Motor neuron (in vitro differentiated cells): ENCODE measurements at regions not wholly inside any gene's neighbourhood (a gene's known extent, or its start where the extent isn't known, plus 50 kb on each side); places are given as distances from the start of the nearest gene placed in this dataset.
"Not testable (repeated sequence)": the region's sequence is repeated elsewhere in the genome, so short reads cannot be mapped to it uniquely, and the experiment has no call there.

Experiments used
- ATAC-seq, 8 experiments: fragments of 200-7000 bp; cut with Tn5 transposase; replicated peaks in 6 of 8; 2 replicates each; pipeline ENCODE4 v1.8.0; 2021; ENCODE audit warnings: mild to moderate bottlenecking in 8 of 8, moderate library complexity in 8 of 8
- H3K27ac ChIP-seq, 2 donors: fragments of 250-450 bp; sonication (Bioruptor Pico); 2 replicates each; pipeline ENCODE4 v1.9.0; 2021; ENCODE audit warnings: antibody characterized with exemption in 2 of 2, mild to moderate bottlenecking in 2 of 2, moderate library complexity in 1 of 2
- H3K4me1 ChIP-seq, 2 donors: fragments of 250-450 bp; sonication (Bioruptor Pico); replicated peaks in 1 of 2; 2 replicates each; pipeline ENCODE4 v1.6.1; 2021; ENCODE audit warnings: antibody characterized with exemption in 2 of 2, mild to moderate bottlenecking in 2 of 2, moderate library complexity in 1 of 2
- H3K4me3 ChIP-seq, 5 donors: fragments of 250-450 bp; sonication (Bioruptor Pico); 2 replicates each; pipeline ENCODE4 v1.9.0; 2021; ENCODE audit warnings: antibody characterized with exemption in 5 of 5, mild to moderate bottlenecking in 5 of 5, moderate library complexity in 4 of 5
- WGBS, 10 experiments: fragments of 450-650 bp; shearing (Covaris generic); methylation state at CpG; one replicate each; pipeline ENCODE4 v1.0.0; 2022; 5-methylcytosine and 5-hydroxymethylcytosine counted together
- in situ Hi-C, 9 experiments: fragments of 400-800 bp; cut with MboI; loops; one replicate each; pipeline ENCODE4 v1.15.0; 2021; ENCODE audit warnings: low sequenced_read_pairs in 9 of 9, low pct_unique_long_range_greater_than_20kb in 2 of 9; ENCODE audit not compliant: unreplicated experiment in 9 of 9

DNA sequence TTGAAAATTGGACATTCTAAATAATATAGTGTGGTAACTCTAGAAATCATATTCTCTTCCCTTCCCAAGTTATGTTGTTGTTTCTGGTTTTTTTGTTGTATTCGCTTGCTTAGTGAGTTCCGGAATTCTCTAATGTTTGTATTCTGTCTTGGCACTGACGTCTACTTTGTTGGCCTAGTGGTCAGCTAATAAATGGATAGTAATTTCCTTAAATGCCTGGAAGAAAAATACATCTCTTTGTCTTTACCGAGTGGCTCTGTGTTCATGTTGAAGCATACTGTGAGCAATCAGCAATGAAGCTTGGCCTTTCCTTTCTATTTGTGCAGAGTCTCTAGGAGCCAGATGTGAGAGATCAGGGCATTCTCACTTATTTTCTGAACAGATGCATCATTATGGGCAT is 1225.7 kb downstream of the JRKL start:
- Histone ChIP-seq H3K27ac (no peak overlapping the region), H3K4me1 (no peaks in the 10 kb centered on the region), H3K4me3 (no peak overlapping the region)
- in situ Hi-C loops = no loop called here
- no peak for ATAC-seq
- WGBS, 10 experiments = 15 to 100% (median 85%) methylated on average over 1 to 4 of the region's 4 CpGs; no CpG with 5 or more reads in 1 of the 10 experiments

DNA sequence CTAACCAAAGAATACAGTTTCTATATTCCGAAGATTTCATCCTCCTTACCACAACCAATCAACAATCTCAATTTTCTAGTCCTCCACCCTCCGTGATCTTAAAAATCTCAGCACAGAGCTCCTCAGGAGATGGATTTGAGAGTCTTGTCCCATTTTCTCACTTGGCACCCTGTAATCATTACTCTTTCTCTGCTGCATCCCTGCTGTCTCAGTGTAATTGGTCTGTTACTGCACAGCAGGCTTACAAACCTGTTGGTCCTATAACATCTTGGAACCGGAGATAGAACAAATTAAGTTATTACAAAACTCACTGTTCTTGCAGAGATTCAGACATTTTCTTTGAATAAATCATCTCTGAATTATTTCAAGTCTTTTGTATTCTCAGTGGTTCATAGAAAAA is 1227.2 kb downstream of the JRKL start:
- in situ Hi-C loops = no loop called here
- Histone ChIP-seq H3K27ac (no peak overlapping the region), H3K4me1 (no peaks in the 10 kb centered on the region), H3K4me3 (no peak overlapping the region)
- ATAC-seq = no peak
- 18 to 100% (median 82%) methylated on average over 1 to 3 of the region's 3 CpGs; no CpG with 5 or more reads in 1 of the 10 experiments for WGBS, 10 experiments

DNA sequence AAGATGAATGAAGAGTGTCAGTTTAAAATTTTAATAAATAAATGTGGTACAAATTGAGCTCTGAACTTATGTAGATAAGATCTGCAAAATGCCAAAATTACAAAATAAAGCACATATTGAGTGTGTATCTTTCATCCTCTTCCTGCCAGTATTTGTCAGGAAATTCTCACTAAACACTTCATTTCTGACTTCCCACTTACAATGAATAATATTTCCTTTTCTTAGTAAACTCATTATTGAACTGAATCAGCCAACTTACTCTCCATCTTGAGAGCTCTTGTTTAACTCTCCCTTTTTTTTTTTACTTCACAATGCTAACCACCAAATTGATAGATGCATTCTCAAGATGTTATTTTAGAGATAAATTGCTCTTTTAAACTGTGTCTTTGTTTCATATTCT is 1230.2 kb downstream of the JRKL start:
- H3K4me3 ChIP-seq = no peak overlapping the region
- H3K27ac ChIP-seq = no peak overlapping the region
- no peak for ATAC-seq
- in situ Hi-C loops = no loop called here
- no peaks in the 10 kb centered on the region for H3K4me1 ChIP-seq

DNA sequence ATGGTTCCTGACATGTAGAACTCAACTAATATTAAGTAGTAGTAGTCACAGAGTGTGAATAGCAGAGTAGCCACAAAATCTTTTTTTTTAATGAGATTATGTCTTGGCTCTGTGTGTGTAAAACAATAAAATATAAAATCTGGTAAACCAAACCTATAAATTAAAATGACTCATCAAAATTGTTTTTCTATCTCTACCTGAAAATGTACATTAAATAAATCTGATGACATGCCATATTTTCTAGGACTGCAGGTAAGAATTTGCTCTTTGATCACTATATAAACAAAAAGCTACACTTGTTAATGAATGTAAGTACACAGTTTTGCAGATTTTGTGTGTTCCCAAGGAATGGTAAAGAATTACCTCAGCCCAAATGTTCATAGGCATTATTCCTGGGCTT is 1231.5 kb downstream of the JRKL start:
- ATAC-seq = no peak
- in situ Hi-C loops = no loop called here
- no peaks in the 10 kb centered on the region for H3K4me1 ChIP-seq
- H3K4me3 ChIP-seq = no peak overlapping the region
- H3K27ac ChIP-seq = no peak overlapping the region

DNA sequence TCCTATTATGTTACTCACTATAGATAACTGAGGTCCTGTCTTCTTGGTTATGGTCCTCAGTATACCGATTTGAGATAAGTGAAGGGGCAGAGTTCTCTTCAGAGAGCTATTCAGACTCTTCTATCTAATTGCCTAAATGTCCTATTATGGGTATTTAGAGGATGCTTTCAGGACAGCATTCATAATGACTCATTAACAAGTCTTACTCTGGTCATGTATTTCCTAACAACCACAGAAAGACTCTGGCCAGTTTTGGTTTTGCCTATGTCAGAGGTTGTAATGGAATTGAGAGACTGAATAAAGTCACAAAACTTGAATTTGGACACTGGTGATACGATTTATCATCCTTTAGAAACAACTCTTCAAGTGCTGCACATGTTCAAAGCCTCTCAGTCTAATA is 1233.0 kb downstream of the JRKL start:
- WGBS, 10 experiments = 0 to 100% (median 88%) methylated on average over 1 to 2 of the region's 2 CpGs; no CpG with 5 or more reads in 1 of the 10 experiments
- in situ Hi-C loops = no loop called here
- Histone ChIP-seq H3K4me1 (no peaks in the 10 kb centered on the region), H3K4me3 (no peak overlapping the region), H3K27ac (no peak overlapping the region)
- ATAC-seq = no peak

DNA sequence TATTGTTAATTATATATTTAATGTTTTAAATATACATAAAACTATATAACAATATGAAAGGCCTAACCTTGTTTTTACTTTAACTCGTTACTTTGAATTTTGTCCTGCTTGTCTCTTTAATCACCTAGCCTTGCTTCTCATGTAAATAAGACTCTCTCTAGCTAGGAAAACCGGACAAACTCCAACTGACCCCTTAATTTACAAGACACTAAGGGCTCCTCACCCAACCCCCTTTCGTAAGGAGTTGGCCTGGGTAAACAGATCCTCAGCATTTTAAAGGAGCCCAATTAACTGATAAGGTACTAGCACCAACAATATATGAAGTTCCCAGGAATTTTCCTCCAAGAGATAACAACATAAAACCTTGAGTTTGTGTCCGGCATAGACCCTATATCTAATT is 1246.9 kb downstream of the JRKL start:
- H3K27ac ChIP-seq, in situ Hi-C loops, H3K4me1 ChIP-seq, ATAC-seq, H3K4me3 ChIP-seq: not testable (repeated sequence)
- WGBS, 10 experiments = 0 to 80% (median 50%) methylated on average over 1 to 3 of the region's 4 CpGs; no CpG with 5 or more reads in 3 of the 10 experiments

DNA sequence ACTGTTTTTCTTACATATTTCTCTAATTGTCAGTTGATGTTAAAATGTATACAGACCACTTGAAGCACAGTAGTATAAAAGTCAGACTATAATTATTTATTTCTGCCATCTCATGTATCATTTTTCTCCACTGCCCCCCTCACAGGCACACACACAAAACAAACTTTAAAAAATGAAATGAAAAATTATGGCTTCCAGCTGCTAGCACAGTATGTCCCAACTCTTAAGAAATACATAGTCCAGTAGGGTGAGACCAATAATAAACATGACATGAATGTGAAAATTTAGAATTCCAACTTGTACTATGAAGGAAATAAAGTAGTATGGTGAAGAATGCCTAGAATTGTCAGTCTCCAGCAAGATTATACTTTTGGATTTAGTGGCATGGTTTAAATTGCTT is 1247.9 kb downstream of the JRKL start:
- in situ Hi-C loops = no loop called here

DNA sequence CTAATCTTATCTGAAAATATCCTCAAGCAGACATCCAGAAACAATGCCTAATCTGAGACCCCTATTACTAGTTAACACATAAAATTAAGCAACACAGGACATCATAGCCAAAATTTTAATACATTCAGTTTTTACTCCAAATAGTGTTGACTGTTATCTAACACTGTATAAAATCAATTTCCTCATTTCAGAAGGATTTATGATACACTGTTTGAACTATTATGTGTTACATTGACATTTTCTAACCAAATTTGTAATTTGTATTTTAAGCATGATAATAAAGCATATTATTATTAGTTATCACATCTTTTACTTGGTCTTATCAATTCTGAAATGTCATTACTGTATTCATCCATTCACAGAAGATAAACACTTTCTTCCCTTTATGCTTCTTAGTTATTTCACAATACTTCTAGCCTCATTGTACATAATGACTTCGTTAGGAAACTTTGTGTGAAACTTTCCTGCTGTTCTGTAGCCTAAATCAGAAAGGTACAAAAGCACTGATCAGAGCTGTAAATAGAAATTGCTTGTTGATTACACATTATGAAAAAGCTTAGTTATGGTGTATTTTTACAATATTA is 1248.9 kb downstream of the JRKL start:
- ATAC-seq = no peak
- in situ Hi-C loops = no loop called here
- no peak overlapping the region for H3K4me3 ChIP-seq
- 0 to 92% (median 47%) methylated on average over 1 of the region's 1 CpG; no CpG with 5 or more reads in 2 of the 10 experiments for WGBS, 10 experiments
- no peak overlapping the region for H3K27ac ChIP-seq
- H3K4me1 ChIP-seq = no peaks in the 10 kb centered on the region

More for the DNA sequence above, 1247.9 kb downstream of the JRKL start:
- H3K4me3 ChIP-seq = no peak overlapping the region
- ATAC-seq = no peak
- no peak overlapping the region for H3K27ac ChIP-seq
- H3K4me1 ChIP-seq = no peaks in the 10 kb centered on the region

DNA sequence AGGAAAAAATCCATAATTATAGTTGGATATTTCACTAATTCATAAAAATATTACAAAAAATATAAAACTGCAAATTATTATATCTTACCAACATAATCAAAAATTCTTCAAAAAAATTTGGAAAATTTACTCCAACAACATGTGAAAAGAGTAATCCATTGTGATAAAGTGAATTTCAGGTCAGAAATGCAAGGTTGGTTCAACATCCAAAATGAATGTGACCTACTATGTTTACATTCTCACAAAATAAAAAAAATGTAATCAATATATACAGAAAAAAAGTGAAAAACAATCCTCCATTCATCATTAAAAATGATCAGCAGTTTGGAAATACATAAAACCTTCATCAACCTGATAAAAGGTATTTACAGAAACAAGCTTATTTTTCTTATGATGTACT is 1252.2 kb downstream of the JRKL start:
- H3K4me3 ChIP-seq = no peak overlapping the region
- no peaks in the 10 kb centered on the region for H3K4me1 ChIP-seq
- H3K27ac ChIP-seq = no peak overlapping the region
- in situ Hi-C loops = no loop called here
- ATAC-seq = no peak

DNA sequence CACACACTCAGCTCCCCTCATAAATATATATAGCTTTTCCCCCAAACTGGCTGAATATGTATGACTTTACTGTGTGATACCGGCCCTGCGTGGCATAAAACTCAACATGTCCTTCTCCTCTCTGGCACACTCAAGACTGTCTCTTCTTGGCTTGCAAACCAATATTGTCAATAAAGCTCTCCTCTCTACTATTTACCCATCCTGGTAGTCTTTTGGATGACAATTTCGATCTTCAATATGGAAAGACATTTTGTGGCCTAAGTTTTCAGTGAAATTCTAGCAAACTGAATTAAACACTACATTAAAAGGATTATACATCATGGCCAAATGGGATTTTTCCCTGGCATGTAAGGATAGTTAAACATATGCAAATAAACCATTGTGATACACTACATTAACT is 1255.9 kb downstream of the JRKL start:
- no peak overlapping the region for H3K27ac ChIP-seq
- no peak overlapping the region for H3K4me3 ChIP-seq
- in situ Hi-C loops = no loop called here
- H3K4me1 ChIP-seq = no peaks in the 10 kb centered on the region
- ATAC-seq = no peak
- WGBS, 10 experiments = 0 to 100% (median 88%) methylated on average over 1 to 3 of the region's 3 CpGs; no CpG with 5 or more reads in 1 of the 10 experiments

DNA sequence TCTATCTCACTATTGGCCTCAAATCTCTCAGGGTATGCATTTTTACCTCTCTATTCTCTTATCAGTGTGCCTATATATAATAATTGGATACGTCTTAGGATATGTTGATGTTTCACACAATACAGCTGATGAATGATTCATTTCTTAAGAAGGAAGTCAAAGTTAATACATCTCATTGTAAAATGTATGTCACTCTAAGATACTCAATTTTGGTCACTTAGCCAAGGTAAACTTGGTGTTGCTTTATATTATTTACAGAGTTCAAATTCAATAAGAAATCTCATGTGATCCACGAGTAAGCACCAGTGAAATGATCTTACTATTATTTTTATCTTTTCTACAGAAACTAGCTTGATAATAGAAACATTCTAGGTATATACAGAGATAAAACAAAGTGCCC is 1266.5 kb downstream of the JRKL start:
- H3K4me3 ChIP-seq = no peak overlapping the region
- in situ Hi-C loops = no loop called here
- no peak for ATAC-seq
- no peak overlapping the region for H3K27ac ChIP-seq
- no peaks in the 10 kb centered on the region for H3K4me1 ChIP-seq
- 0 to 100% (median 74%) methylated on average over 1 to 2 of the region's 2 CpGs; no CpG with 5 or more reads in 1 of the 10 experiments for WGBS, 10 experiments

DNA sequence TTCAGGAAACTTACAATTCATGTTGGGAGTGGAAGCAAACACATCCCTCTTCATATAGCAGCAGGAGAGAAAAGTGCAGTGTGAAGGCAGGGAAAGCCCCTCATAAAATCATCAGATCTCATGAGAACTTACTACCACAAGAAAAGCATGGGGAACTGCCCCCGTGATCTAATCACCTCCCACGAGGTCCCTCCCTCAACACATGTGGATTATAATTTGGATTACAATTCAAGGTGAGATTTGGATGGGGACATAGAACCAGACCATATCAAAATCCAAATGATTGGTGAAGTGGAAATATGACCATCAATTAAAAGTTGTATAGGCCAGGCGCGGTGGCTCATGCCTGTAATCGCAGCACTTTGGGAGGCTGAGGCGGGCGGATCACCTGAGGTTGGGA is 1268.0 kb downstream of the JRKL start:
- H3K4me1 ChIP-seq = no peaks in the 10 kb centered on the region
- no peak overlapping the region for H3K27ac ChIP-seq
- H3K4me3 ChIP-seq = no peak overlapping the region
- in situ Hi-C loops = no loop called here
- WGBS, 10 experiments = 12 to 100% (median 93%) methylated on average over 3 to 5 of the region's 7 CpGs; no CpG with 5 or more reads in 5 of the 10 experiments
- no peak for ATAC-seq

DNA sequence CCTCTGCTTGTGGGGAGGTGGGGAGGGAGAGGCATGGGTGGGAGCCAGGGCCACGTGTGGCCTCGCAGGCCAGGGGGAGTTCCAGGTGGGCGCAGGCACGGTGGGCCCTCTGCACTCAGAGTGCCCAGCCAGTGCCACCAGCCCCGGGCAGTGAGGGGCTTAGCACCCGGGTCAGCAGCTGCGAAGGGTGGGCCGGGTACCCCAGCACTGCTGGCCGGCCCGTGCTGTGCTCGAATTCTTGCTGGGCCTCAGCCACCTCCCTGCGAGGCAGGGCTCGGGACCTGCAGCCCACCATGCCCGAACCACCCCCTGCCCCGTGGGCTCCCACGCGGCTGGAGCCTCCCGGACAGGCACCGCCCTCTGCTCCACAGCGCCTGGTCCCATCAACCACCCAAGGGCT is 1277.2 kb downstream of the JRKL start:
- no peak overlapping the region for H3K4me3 ChIP-seq
- in situ Hi-C loops = no loop called here
- no peak for ATAC-seq

DNA sequence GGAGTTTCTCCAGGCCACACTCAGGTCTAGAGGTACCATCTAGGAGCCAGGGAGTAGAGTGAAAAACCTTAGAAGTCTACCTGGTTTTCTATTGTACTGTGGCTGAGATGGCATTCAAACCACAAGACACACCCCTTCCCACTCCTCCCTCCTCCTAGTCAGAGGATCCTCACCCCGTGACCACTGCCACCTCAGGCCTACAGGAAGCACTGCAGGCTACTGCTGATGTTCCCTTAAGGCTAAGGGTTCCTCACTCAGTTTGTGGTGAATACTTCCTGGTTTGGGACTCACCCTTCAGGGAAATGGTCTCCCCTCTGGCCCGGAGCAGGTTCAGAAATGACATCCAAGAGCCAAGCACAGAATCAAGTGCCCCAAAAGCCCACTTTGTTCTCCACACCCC is 1293.9 kb downstream of the JRKL start:
- 0 to 100% (median 18%) methylated on average over 1 to 2 of the region's 2 CpGs; no CpG with 5 or more reads in 5 of the 10 experiments for WGBS, 10 experiments
- peak in 1 of 8 experiments; percentile 64 for ATAC-seq
- in situ Hi-C loops = no loop called here
- H3K4me3 ChIP-seq = no peak overlapping the region
- H3K27ac ChIP-seq = no peak overlapping the region
- H3K4me1 ChIP-seq = peaks cover 3% of the 10 kb centered on the region in 2 donors

More for the DNA sequence above, 1277.2 kb downstream of the JRKL start:
- no peaks in the 10 kb centered on the region for H3K4me1 ChIP-seq
- H3K27ac ChIP-seq = no peak overlapping the region
- WGBS, 10 experiments = 40 to 100% methylated on average over 1 of the region's 20 CpGs; no CpG with 5 or more reads in 8 of the 10 experiments
